Renal cortex interstitium (tissue), 11 donors: ENCODE measurements at regions not wholly inside any gene's neighbourhood (a gene's known extent, or its start where the extent isn't known, plus 50 kb on each side); places are given as distances from the start of the nearest gene placed in this dataset.

Source experiments
- DNase-seq, 11 donors: peaks; one replicate each; pipeline ENCODE4 v3.0.0-alpha.2; 2013; ENCODE audit warnings: low read depth in 9 of 11, low spot score in 4 of 11; ENCODE audit errors: extremely low read depth in 1 of 11

- DNase-seq: no peak
Observed at GRCh38 chr9:68643901-68644809, 60.9 kb upstream of the PIP5K1B start.

GRCh38 chr9:68644831-68645230 lies 60.2 kb upstream of the PIP5K1B start:
- no peak for DNase-seq

DNA sequence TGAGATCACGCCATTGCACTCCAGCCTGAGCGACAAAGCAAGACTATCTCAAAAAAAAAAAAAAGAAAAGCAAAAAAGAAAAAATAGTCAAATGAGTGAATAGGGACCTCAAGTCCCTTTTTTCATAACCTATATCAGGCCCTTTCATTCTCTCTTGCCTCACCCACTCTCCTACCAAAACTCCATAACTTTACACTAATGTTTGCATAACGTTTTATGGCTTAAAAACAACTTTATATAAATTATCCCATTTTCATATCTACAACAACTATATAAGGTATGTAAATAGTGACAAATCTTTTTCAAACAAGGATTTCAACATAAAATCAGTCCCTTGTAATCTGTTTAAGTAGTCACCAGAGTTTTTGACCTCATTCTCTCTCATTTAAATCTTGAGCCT lies 56.9 kb upstream of the PIP5K1B start:
- DNase-seq: no peak

DNA sequence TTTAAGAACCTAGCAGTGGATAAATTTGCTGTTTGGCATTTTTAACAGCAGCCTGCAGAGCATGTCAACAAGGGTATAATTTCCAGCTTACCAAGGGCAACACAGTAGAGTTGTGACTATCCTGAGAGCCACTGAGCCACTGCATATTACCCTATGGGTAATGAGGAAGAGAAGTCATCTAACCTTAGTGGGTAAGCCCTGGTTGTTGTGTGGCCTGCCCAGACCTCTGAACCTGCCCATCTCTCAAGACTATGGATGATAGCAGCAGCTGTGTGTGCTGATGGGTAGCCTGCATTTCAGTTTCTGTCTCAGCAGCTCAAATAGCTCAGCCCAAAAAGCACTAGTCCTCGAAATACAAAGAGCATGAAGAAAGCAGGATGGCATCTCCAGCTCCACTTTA lies 56.1 kb upstream of the PIP5K1B start:
- no peak for DNase-seq

DNA sequence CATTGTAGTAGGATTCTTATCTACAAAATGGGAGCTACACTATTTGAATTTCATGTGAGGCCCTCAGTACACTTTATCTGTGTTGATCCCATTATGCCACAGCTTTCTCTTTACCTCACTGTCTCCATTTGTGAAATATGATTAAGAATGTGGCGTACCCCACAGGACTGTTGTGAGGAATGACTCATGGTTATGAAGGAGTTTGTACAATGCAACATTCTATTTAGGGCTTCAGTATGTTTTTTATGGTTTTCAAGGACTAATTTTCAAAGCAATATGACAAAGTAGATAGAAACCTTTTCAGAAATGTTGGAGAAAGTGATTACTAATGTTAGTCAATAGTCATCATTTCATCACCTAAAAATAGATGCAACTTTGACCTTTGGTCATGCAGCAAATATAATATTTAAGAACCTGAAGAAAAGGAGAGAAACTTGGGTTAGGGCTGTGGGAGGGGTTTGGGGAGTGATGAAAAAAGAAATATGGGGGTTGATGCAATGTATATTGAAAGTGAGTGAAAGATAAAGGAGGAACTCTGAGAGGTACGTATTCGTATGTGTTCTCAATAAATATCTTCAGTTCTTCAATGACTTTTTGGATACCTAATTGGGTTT lies 53.7 kb upstream of the PIP5K1B start:
- DNase-seq: no peak

DNA sequence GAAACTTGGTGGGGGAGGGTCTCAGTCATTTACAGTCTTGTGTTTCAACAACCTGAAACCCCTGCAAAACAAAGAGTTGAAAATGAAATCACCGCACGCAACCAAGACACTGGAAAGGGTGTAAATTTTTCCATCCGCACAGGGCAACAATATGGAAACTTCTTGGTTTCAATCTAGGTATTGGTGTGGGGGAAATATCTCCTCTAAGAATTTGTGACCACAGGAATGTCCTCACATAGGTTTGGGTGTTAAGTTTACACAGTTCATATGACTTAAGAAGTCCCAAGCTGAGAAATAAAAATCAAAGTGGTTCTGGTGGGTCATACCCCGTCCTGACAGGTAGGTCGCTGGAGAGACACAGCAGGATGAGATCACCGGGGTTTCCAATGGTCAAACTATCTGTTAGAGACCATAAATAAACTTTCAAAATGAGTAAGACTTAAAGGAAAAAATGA lies 51.9 kb upstream of the PIP5K1B start:
- DNase-seq: no peak

DNA sequence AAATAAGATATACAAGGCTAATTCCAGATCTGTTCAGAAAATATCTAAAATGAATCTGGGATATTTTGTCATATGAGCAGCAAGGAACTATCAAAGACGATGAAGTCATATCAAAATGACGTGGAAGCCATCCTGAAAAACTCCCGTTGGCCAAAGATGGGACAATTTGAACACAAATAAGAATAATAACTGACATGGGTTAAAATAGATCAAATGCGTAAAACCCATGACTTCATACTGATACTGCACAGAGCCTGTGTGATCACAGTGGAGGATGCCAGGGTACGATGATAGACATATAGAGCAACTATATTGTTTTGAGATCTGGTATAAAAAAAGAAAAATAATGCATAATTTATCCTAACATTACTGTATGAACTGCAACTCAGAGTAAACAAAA lies 51.0 kb upstream of the PIP5K1B start:
- no peak for DNase-seq
